Endothelial cell (in vitro differentiated cells): ENCODE measurements at regions not wholly inside any gene's neighbourhood (a gene's known extent, or its start where the extent isn't known, plus 50 kb on each side); places are given as distances from the start of the nearest gene placed in this dataset.

Experiments used
- DNase-seq: peaks from one replicate; pipeline ENCODE4 v3.0.0; 2021; ENCODE audit warnings: low spot score
- H3K27ac Mint-ChIP-seq: one replicate; pipeline ENCODE4 v1.8.0; 2021; ENCODE audit warnings: mixed read lengths, inconsistent platforms; ENCODE audit not compliant: unreplicated experiment
- H3K27me3 Mint-ChIP-seq: one replicate; pipeline ENCODE4 v1.8.0; 2021; ENCODE audit warnings: mild to moderate bottlenecking, moderate library complexity, mixed read lengths, inconsistent platforms; ENCODE audit not compliant: unreplicated experiment
- H3K36me3 Mint-ChIP-seq: one replicate; pipeline ENCODE4 v1.8.0; 2021; ENCODE audit warnings: mild to moderate bottlenecking, low read depth, mixed read lengths, inconsistent platforms; ENCODE audit not compliant: unreplicated experiment
- H3K4me1 Mint-ChIP-seq: one replicate; pipeline ENCODE4 v1.8.0; 2021; ENCODE audit warnings: mild to moderate bottlenecking, mixed read lengths, inconsistent platforms; ENCODE audit not compliant: unreplicated experiment
- H3K4me3 Mint-ChIP-seq: one replicate; pipeline ENCODE4 v1.8.0; 2021; ENCODE audit warnings: mild to moderate bottlenecking, mixed read lengths, inconsistent platforms; ENCODE audit not compliant: unreplicated experiment
- H3K9me3 Mint-ChIP-seq: one replicate; pipeline ENCODE4 v1.8.0; 2021; ENCODE audit warnings: mixed read lengths, inconsistent platforms; ENCODE audit not compliant: unreplicated experiment
- TF ChIP-seq, protein P1 (sequence below): fragments of 200-600 bp; sonication (generic); IDR thresholded peaks from one replicate; pipeline ENCODE4 v1.5.0; 2021; ENCODE audit warnings: antibody characterized with exemption; ENCODE audit not compliant: unreplicated experiment

DNA sequence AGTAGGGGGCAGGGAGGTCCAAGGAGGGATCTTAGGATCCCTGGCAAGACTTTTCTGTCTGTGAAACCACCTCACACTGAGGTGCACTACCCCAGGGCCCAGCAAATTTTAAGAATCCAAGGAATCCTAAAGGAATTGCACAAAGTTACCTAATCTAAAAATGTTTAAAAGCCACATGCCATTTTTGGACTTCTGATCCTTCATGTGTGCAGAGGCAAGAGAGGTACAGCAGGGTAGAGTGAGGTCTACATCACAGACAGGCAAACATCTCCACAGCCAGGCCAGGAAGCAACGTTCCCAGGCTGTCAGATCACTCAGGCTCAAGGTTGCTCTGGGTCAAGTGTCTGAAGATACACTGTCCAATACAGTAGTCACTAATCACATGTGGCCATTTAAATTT lies 324.6 kb upstream of the DUSP10 start:
- Mint-ChIP-seq H3K4me1 (no peaks in the 10 kb centered on the region), H3K27me3 (peaks cover 5% of the 10 kb centered on the region), H3K27ac (no peak overlapping the region), H3K9me3 (peaks cover 6% of the 10 kb centered on the region), H3K4me3 (no peak overlapping the region), H3K36me3 (peaks cover 3% of the 10 kb centered on the region)
- DNase-seq: no peak
- TF ChIP-seq, protein P1, sequence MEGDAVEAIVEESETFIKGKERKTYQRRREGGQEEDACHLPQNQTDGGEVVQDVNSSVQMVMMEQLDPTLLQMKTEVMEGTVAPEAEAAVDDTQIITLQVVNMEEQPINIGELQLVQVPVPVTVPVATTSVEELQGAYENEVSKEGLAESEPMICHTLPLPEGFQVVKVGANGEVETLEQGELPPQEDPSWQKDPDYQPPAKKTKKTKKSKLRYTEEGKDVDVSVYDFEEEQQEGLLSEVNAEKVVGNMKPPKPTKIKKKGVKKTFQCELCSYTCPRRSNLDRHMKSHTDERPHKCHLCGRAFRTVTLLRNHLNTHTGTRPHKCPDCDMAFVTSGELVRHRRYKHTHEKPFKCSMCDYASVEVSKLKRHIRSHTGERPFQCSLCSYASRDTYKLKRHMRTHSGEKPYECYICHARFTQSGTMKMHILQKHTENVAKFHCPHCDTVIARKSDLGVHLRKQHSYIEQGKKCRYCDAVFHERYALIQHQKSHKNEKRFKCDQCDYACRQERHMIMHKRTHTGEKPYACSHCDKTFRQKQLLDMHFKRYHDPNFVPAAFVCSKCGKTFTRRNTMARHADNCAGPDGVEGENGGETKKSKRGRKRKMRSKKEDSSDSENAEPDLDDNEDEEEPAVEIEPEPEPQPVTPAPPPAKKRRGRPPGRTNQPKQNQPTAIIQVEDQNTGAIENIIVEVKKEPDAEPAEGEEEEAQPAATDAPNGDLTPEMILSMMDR: no peak

DNA sequence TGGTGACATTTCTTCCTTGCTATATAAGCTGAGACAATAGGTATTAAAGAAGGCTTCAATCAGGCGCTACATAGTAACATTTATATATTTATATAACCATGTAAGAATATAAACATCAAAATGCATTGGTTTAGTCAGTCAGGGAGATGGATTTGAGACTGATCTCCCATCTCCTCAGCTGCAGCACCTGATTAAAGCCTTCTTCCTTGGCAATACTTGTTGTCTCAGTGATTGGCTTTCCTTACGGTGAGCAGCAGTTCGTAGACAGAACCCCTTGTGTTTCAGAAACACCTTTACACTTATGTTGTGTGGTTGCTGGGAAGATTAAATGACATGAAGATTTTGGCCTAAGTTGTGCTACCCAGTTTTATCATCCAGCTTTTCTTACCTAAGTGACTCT lies 323.3 kb upstream of the DUSP10 start:
- H3K4me3 Mint-ChIP-seq: no peak overlapping the region

DNA sequence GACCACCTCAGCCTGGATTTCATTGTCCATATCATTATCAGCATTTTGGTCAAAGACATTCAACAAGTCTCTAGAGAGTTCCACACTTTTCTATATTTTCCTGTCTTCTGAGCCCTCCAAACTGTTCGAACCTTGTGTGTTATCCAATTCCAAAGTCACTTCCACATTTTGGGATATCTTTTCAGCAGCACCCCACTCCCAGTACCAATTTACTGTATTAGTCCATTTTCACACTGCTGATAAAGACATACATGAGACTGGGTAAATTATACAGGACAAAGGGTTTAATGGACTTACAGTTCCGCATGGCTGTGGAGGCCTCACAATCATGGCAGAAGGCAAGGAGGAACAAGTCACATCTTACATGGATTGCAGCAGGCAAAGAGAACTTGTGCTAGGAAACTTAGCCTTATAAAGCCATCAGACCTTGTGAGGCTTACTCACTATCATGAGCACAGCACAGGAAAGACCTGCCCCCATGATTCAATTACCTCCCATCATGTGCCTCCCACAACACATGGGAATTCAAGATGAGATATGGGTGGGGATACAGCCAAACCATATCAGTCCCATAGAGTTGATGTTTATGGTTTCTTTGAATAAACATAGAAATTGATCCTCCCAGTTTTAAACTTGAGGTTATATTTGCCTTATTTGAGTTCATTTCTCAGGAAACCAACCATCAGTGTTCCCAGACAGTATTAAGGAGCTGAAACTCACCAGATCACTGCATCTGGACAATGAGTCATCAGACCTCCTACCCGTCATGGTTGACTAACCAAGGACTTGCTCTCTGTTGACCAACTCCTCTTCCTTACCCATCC lies 322.7 kb upstream of the DUSP10 start:
- Mint-ChIP-seq H3K27me3 (peaks cover 5% of the 10 kb centered on the region), H3K27ac (no peak overlapping the region), H3K4me3 (no peak overlapping the region), H3K4me1 (no peaks in the 10 kb centered on the region), H3K9me3 (peaks cover 6% of the 10 kb centered on the region), H3K36me3 (peaks cover 3% of the 10 kb centered on the region)
- no peak for DNase-seq
- TF ChIP-seq, protein P1: no peak

More for the DNA sequence above, 323.3 kb upstream of the DUSP10 start:
- Mint-ChIP-seq H3K36me3 (peaks cover 3% of the 10 kb centered on the region), H3K27ac (no peak overlapping the region), H3K27me3 (peaks cover 5% of the 10 kb centered on the region), H3K9me3 (peaks cover 6% of the 10 kb centered on the region), H3K4me1 (no peaks in the 10 kb centered on the region)
- DNase-seq: no peak
- TF ChIP-seq, protein P1: no peak

DNA sequence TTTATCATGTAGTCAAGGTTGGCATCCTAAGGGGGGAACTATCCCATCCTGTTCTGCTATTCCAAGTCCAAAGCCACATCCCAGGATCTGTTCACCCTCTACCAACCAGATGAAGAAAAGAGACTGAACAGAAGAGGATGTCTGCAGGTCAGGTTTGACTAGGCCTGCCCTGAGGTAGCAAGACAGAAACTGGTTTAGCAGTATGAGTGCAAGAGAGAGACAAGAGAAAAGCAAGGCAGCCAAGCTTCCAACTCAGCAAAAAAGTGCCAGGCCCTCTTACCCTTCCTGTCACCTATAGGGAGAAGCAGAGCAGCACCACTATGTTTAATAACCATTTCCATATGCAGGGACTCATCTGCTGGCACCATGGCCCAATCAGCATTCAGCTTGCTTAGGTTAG lies 320.8 kb upstream of the DUSP10 start:
- Mint-ChIP-seq H3K4me3 (no peak overlapping the region), H3K27me3 (peaks cover 5% of the 10 kb centered on the region), H3K9me3 (peaks cover 6% of the 10 kb centered on the region), H3K4me1 (no peaks in the 10 kb centered on the region), H3K27ac (no peak overlapping the region), H3K36me3 (peaks cover 3% of the 10 kb centered on the region)
- TF ChIP-seq, protein P1: no peak
- DNase-seq: no peak

DNA sequence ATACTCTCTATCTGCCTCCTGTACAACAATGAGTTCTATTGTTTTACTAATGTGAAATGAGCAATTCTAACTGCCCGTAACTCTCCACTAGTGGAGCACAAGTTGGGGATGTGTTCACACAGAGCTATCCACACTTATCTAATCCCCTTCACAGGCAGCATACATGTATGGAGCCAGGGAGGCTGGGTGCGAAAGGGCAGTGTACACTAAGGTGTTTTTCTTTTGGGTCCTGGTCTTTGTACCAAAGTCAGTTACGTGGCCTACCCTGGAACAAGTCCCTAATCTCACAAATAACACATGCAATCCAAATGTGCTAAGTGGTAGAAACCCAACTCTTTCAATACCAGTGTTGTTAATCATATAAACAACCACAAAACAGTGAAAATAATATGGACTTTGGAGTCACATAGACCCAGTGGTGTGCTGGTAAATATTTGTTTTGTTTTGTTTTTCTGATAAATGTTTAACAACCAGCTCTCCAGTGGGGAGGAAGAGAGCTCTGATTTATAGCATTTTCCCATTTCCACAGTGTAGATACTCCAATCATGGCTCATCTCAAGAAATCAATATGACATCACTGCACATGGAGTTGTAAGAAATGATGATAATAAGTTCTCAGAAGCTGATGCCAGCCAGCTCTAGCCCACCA lies 319.9 kb upstream of the DUSP10 start:
- Mint-ChIP-seq H3K27me3 (peaks cover 5% of the 10 kb centered on the region), H3K4me1 (no peaks in the 10 kb centered on the region), H3K27ac (no peak overlapping the region), H3K9me3 (peaks cover 6% of the 10 kb centered on the region), H3K4me3 (no peak overlapping the region), H3K36me3 (peaks cover 3% of the 10 kb centered on the region)
- DNase-seq: no peak
- TF ChIP-seq, protein P1: no peak
